ENCODE measurements at regions not wholly inside any gene's neighbourhood (a gene's known extent, or its start where the extent isn't known, plus 50 kb on each side); places are given as distances from the start of the nearest gene placed in this dataset.

GRCh38 chr11:32184723-32185376 is 94.0 kb downstream of the RCN1 start:
- TF ChIP-seq CTCF (conservative IDR thresholded peaks at IDR 0.05), result no peak
- TF ChIP-seq ZFX (IDR thresholded peaks at IDR 0.05), result no peak

Measured in C4-2B (cell line).